Epithelial cell of esophagus (primary cell): ENCODE measurements at regions not wholly inside any gene's neighbourhood (a gene's known extent, or its start where the extent isn't known, plus 50 kb on each side); places are given as distances from the start of the nearest gene placed in this dataset.

Source experiments
- DNase-seq: peaks from one replicate; pipeline ENCODE4 v3.0.0; 2010; ENCODE audit warnings: low read depth
- H3K4me3 ChIP-seq: 2 replicates; pipeline ENCODE4 v1.5.1; 2011; ENCODE audit warnings: mild to moderate bottlenecking, low read length, control low read depth
- TF ChIP-seq, protein P1 (sequence below): IDR thresholded peaks from 2 replicates; pipeline ENCODE4 v1.5.1; 2011; ENCODE audit warnings: low read depth, mild to moderate bottlenecking, low read length, control low read depth, inconsistent platforms; ENCODE audit not compliant: insufficient read depth; ENCODE audit errors: missing control alignments

GRCh38 chr5:2239201-2239910 is 356.6 kb upstream of the IRX4 start:
- DNase-seq: no peak
- H3K4me3 ChIP-seq: no peak overlapping the region
- TF ChIP-seq, protein P1, sequence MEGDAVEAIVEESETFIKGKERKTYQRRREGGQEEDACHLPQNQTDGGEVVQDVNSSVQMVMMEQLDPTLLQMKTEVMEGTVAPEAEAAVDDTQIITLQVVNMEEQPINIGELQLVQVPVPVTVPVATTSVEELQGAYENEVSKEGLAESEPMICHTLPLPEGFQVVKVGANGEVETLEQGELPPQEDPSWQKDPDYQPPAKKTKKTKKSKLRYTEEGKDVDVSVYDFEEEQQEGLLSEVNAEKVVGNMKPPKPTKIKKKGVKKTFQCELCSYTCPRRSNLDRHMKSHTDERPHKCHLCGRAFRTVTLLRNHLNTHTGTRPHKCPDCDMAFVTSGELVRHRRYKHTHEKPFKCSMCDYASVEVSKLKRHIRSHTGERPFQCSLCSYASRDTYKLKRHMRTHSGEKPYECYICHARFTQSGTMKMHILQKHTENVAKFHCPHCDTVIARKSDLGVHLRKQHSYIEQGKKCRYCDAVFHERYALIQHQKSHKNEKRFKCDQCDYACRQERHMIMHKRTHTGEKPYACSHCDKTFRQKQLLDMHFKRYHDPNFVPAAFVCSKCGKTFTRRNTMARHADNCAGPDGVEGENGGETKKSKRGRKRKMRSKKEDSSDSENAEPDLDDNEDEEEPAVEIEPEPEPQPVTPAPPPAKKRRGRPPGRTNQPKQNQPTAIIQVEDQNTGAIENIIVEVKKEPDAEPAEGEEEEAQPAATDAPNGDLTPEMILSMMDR: no peak

DNA sequence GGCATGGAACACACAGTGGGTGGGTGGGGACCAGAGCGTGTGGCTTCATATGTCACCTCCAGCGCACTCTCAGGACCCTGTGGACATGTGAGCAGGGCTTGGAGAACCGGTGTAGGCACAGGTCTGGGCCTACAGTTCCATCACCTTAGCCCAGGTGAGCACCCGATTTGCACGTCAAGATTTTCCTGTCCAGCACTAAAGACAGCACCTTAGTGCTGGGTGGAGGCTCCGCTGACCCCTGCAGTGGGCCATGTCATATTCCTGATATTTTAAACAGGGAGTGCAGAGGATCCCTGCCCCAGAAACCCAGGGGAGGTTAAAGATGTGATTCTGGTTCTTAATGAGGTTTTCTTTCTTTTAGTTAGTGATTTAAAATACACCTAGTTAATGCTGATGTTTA is 356.0 kb upstream of the IRX4 start:
- no peak overlapping the region for H3K4me3 ChIP-seq
- DNase-seq: no peak
- TF ChIP-seq, protein P1: no peak

DNA sequence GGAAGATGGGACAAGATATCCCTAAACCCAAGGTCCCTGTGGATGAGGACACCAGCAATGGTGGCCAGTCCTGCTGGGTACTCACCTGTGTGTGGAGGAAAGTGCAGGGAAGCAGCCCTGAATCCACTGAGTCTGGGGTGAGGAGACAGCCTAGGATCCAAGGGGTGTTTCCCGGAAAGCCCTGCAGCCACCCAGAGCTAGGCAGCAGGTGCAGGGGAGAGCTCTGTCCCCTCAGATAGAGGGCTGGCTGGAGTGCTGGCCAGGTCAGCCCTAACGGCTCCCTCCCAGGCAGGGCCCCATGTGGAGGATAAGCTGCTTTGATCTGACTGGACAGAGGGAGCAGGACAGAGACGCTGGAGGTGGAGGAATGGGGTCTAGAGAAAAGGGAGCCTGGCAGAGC is 344.7 kb upstream of the IRX4 start:
- no peak overlapping the region for H3K4me3 ChIP-seq
- DNase-seq: no peak
- TF ChIP-seq, protein P1: no peak

- TF ChIP-seq, protein P1: no peak
- DNase-seq: no peak
- no peak overlapping the region for H3K4me3 ChIP-seq
Measured at GRCh38 chr5:2224689-2225088, 342.0 kb upstream of the IRX4 start.

- no peak overlapping the region for H3K4me3 ChIP-seq
- TF ChIP-seq, protein P1: no peak
- DNase-seq: no peak
Measured at GRCh38 chr5:2223303-2223702, 340.6 kb upstream of the IRX4 start.

GRCh38 chr5:2222246-2222992 is 339.7 kb upstream of the IRX4 start:
- TF ChIP-seq, protein P1: no peak
- no peak overlapping the region for H3K4me3 ChIP-seq
- no peak for DNase-seq
